DOHH2 (cell line): ENCODE measurements at regions not wholly inside any gene's neighbourhood (a gene's known extent, or its start where the extent isn't known, plus 50 kb on each side); places are given as distances from the start of the nearest gene placed in this dataset.

Experiments used
- CTCF ChIP-seq: fragments of 200-600 bp; sonication (generic); IDR thresholded peaks from one replicate; pipeline ENCODE4 v1.5.1; 2014; ENCODE audit warnings: antibody characterized with exemption, mild to moderate bottlenecking, low read depth, low read length; ENCODE audit not compliant: poor library complexity, severe bottlenecking
- EZH2phosphoT487 ChIP-seq: fragments of 200-600 bp; sonication (generic); IDR thresholded peaks from 2 replicates; pipeline ENCODE4 v1.6.1; 2017; ENCODE audit warnings: borderline replicate concordance, mild to moderate bottlenecking, antibody characterized with exemption, low read length, moderate library complexity, mixed read lengths

- no peak for TF ChIP-seq CTCF
- no peak for TF ChIP-seq EZH2phosphoT487
Observed at GRCh38 chr13:29963089-29963488, 112.7 kb upstream of the UBL3 start.
